ENCODE measurements at regions not wholly inside any gene's neighbourhood (a gene's known extent, or its start where the extent isn't known, plus 50 kb on each side); places are given as distances from the start of the nearest gene placed in this dataset.
A peak's percentile ranks its signal among the peaks of the same experiment; 100 is the strongest.

DNA sequence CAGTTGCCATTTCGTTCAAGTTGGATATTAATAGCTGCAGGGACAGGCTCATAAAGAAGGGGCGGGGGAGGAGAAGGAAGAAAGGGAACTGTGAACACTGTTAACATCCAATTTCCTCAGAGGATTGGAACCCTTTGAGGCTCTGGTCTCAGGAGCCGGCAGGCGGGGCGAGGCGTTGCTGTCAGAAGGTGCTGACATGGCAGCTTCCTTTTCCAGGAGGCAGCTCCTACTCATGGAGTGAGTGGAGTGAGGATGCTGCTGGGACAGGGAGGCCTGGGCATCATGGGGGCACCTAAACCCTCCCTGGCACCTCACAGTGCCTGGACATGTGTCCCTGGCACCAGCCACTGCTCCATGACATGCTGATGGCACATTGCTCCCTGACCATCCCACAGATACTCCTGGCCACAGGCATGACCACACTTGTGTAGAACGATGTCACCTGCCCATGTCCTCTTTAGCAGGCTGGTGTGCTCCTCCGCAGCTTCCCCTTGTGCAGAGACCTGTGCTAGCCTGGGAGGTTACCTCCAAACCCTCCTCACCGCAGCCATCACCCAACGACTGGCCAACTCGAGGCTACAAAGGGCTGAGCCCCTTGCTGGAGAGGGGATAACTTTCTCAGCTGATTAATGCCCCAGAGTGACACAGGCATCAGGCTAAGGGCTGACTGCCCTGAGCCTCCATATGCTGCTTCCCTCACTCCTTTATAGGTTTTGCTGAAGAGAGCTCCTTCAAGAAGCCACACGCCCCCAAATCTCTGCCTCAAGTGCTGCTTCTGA, 79.6 kb upstream of the NECTIN1 start:
- Histone ChIP-seq H2AFZ (ENCODE audit: low read depth, low read length) (no peak overlapping the region), H3K79me2 (ENCODE audit: control insufficient read depth, insufficient read depth, low read length) (no peaks in the 10 kb centered on the region), H3K9ac (ENCODE audit: insufficient read depth in 1 of 2, low read depth in 2 of 2, low read length in 2 of 2) (no peak overlapping the region; a peak in 1 of 4 replicates), H3K4me3 (no peak overlapping the region), H3K4me2 (ENCODE audit: insufficient read depth, low read length) (no peak overlapping the region), H4K20me1 (replicated peaks; ENCODE audit: control insufficient read depth, insufficient read depth, low read length) (0 out of 2 replicates have a peak, but pooled peaks cover 3% of the 10 kb centered on the region), H3K36me3 (ENCODE audit: control insufficient read depth, insufficient read depth, low read length) (no peaks in the 10 kb centered on the region), H3K27me3 (ENCODE audit: control insufficient read depth in 2 of 2, insufficient read depth in 2 of 2, low read length in 2 of 2) (peaks cover 0 to 49% of the 10 kb centered on the region in 2 experiments; a peak in 3 of 5 replicates), H3K9me3 (replicated peaks; ENCODE audit: control insufficient read depth, insufficient read depth, low read depth, low read length) (no peaks in the 10 kb centered on the region), H3K27ac (ENCODE audit: extremely low read depth, low read depth, low read length) (no peak overlapping the region), H3K9me1 (ENCODE audit: control insufficient read depth, insufficient read depth, low read length) (no peaks in the 10 kb centered on the region), H3K4me1 (replicated peaks in 1 of 2; ENCODE audit: control insufficient read depth in 2 of 2, insufficient read depth in 2 of 2, low read length in 2 of 2) (no peaks in the 10 kb centered on the region; a peak in 1 of 5 replicates)
- ATAC-seq (no peak), DNase-seq (ENCODE audit: extremely low read depth in 1 of 4, low spot score in 3 of 4) (no peak), FAIRE-seq (no peak)
- WGBS (ENCODE audit: insufficient coverage, low coverage, missing lambda C conversion rate) = 0% methylated on average over 12 of the region's 12 CpGs
- in situ Hi-C loops (cut with MboI) = no loop called here
- intact Hi-C loops (cut with micrococcal nuclease) = no loop called here
- ChIA-PET CTCF (ENCODE audit: low intra/inter-chr PET ratio) (no interaction called here), POLR2A (no interaction called here)
- BruUV-seq (replicated peaks) = no TSS peak
- TF ChIP-seq C11orf30 (IDR thresholded peaks at IDR 0.05; ENCODE audit: low read depth) = peak; percentile 9; the same call in 1 of the 2 replicates
- TF ChIP-seq ZNF217 (CRISPR knock-in tag; IDR thresholded peaks at IDR 0.05) = no peak

DNA sequence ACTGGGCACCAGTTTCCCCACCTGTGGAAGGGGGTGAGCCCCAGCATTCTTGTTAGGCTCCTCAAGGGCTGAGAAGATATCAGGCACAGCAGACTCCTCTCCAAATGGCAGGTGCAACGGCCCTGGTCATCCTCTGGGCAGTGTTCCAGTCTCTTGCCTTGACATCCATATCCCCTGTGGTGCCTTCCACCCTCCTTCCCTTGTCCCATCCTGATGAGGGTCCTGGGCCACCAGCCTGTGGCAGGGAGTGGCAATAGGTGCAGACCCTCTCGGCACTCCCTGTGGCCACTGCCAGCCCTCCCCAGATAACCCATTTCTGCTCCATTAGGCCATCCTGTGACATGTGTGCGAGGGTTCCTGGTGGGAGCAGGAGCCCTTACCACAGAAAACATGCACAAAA, 78.8 kb upstream of the NECTIN1 start:
- no peak for TF ChIP-seq RUNX1 (IDR thresholded peaks at IDR 0.05; ENCODE audit: low read depth)
- TF ChIP-seq ZNF263 (CRISPR knock-in tag; IDR thresholded peaks at IDR 0.05; ENCODE audit: borderline replicate concordance) = no peak
- no peak for TF ChIP-seq FOSL1 (tag; conservative IDR thresholded peaks at IDR 0.05)
- TF ChIP-seq WHSC1 (IDR thresholded peaks at IDR 0.05; ENCODE audit: low read length) = no peak
- TF ChIP-seq NCOA1 (IDR thresholded peaks at IDR 0.05; ENCODE audit: low read depth) = no peak
- TF ChIP-seq SMAD1 (IDR thresholded peaks at IDR 0.05; ENCODE audit: low read depth, low read length, partially characterized antibody) = no peak
- no peak for TF ChIP-seq CBFB (CRISPR knock-in tag; IDR thresholded peaks at IDR 0.05)
- TF ChIP-seq, protein P1, sequence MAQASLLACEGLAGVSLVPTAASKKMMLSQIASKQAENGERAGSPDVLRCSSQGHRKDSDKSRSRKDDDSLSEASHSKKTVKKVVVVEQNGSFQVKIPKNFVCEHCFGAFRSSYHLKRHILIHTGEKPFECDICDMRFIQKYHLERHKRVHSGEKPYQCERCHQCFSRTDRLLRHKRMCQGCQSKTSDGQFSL (CRISPR knock-in tag; IDR thresholded peaks at IDR 0.05) = no peak
- TF ChIP-seq, protein P1 (tag; IDR thresholded peaks at IDR 0.05) = no peak

More for the DNA sequence above, 78.8 kb upstream of the NECTIN1 start:
- Histone ChIP-seq H3K9me3 (replicated peaks; ENCODE audit: control insufficient read depth, insufficient read depth, low read depth, low read length) (no peaks in the 10 kb centered on the region), H3K4me1 (replicated peaks in 1 of 2; ENCODE audit: control insufficient read depth in 2 of 2, insufficient read depth in 2 of 2, low read length in 2 of 2) (no peaks in the 10 kb centered on the region; a peak in 1 of 5 replicates), H4K20me1 (replicated peaks; ENCODE audit: control insufficient read depth, insufficient read depth, low read length) (peaks cover 6% of the 10 kb centered on the region; the same call in 1 of the 2 replicates), H3K36me3 (ENCODE audit: control insufficient read depth, insufficient read depth, low read length) (no peaks in the 10 kb centered on the region), H3K27ac (ENCODE audit: extremely low read depth, low read depth, low read length) (no peak overlapping the region), H3K4me3 (no peak overlapping the region), H3K4me2 (ENCODE audit: insufficient read depth, low read length) (no peak overlapping the region), H2AFZ (ENCODE audit: low read depth, low read length) (no peak overlapping the region), H3K27me3 (ENCODE audit: control insufficient read depth in 2 of 2, insufficient read depth in 2 of 2, low read length in 2 of 2) (peaks cover 0 to 51% of the 10 kb centered on the region in 2 experiments; a peak in 3 of 5 replicates), H3K9me1 (ENCODE audit: control insufficient read depth, insufficient read depth, low read length) (no peaks in the 10 kb centered on the region), H3K79me2 (ENCODE audit: control insufficient read depth, insufficient read depth, low read length) (no peaks in the 10 kb centered on the region), H3K9ac (ENCODE audit: insufficient read depth in 1 of 2, low read depth in 2 of 2, low read length in 2 of 2) (no peak overlapping the region)
- no peak for DNase-seq (ENCODE audit: extremely low read depth in 1 of 4, low spot score in 3 of 4)
- BruUV-seq (replicated peaks) = no TSS peak
- in situ Hi-C loops (cut with MboI) = no loop called here
- no peak for FAIRE-seq
- CTCF ChIA-PET (ENCODE audit: low intra/inter-chr PET ratio) = no interaction called here
- 0% methylated on average over 3 of the region's 3 CpGs for WGBS (ENCODE audit: insufficient coverage, low coverage, missing lambda C conversion rate)
- intact Hi-C loops (cut with micrococcal nuclease) = no loop called here
- POLR2A ChIA-PET = interaction anchor here (0.7 kb wide), 2 partner anchors 54 to 107 kb away, joined by 3 read pairs; no protein-coding TSS in a partner anchor
- no peak for ATAC-seq

All from K562 (cell line).